Urinary bladder (tissue), 3 donors: ENCODE measurements at regions not wholly inside any gene's neighbourhood (a gene's known extent, or its start where the extent isn't known, plus 50 kb on each side); places are given as distances from the start of the nearest gene placed in this dataset.
A peak's percentile ranks its signal among the peaks of the same experiment; 100 is the strongest.

Experiments used
- DNase-seq: peaks from one replicate; pipeline ENCODE4 v3.0.0-alpha.2; 2015; ENCODE audit errors: extremely low spot score
- H3K27ac ChIP-seq: one replicate; pipeline ENCODE4 v1.5.1; 2013; ENCODE audit warnings: low read depth, mild to moderate bottlenecking, moderate library complexity
- H3K36me3 ChIP-seq: one replicate; pipeline ENCODE4 v1.6.1; 2013; ENCODE audit warnings: mild to moderate bottlenecking, moderate library complexity; ENCODE audit not compliant: insufficient read depth
- H3K4me1 ChIP-seq: one replicate; pipeline ENCODE4 v1.6.1; 2013; ENCODE audit warnings: mild to moderate bottlenecking, moderate library complexity; ENCODE audit not compliant: insufficient read depth
- H3K4me3 ChIP-seq: one replicate; pipeline ENCODE4 v1.5.1; 2013; ENCODE audit warnings: low read depth, low read length
- WGBS: extraction: QIAGEN DNeasy Blood & Tissue Kit; methylation state at CpG from one replicate; pipeline ENCODE4 v1.1.7; 2013; 5-methylcytosine and 5-hydroxymethylcytosine counted together
- donor health status: healthy with polysubstance abuse.
- donor health status: healthy.

DNA sequence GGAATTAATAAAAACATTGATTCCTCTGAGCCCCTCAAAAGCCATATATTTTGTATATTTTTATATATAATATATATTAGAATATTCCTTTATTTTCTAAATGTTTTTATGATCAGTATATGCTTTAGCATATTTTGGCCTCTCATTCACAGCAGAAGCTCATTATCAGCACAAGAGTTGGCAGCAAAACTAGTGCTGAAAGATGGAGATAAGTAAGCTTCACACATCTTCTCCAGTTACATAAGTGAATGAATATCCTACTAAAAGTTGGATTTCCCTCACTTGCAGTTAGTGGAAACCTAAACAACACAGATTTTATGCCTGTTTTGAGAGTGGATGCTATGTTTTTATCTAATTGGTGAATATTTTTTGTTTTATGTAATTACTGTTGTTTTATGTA, 1303.8 kb upstream of the ADGRB3 start:
- H3K36me3 ChIP-seq = no peaks in the 10 kb centered on the region
- H3K4me3 ChIP-seq = no peak overlapping the region
- peak; percentile 7 for DNase-seq
- no peak overlapping the region for H3K27ac ChIP-seq
- no peaks in the 10 kb centered on the region for H3K4me1 ChIP-seq

DNA sequence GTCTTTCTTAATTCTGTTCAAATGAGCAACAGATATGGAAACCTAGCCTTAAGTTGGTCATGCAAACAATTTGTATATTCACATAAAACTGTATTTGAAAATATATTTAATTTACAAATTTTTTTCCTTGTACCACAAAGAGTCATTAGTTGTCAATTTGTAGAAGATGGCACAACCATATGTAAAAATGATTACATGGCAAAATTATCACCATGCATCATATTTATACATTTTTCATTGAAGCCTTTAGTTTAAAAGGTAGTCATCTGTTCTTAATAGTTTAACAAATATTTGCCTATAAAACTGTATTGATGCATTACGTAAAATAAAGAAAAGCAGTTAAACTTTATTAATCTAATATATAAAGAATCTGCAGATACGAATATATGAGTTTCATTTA, 1306.8 kb upstream of the ADGRB3 start:
- 69% methylated on average over 2 of the region's 2 CpGs for WGBS
- H3K27ac ChIP-seq = no peak overlapping the region
- H3K36me3 ChIP-seq = no peaks in the 10 kb centered on the region
- no peak for DNase-seq
- H3K4me3 ChIP-seq = no peak overlapping the region
- H3K4me1 ChIP-seq = no peaks in the 10 kb centered on the region

DNA sequence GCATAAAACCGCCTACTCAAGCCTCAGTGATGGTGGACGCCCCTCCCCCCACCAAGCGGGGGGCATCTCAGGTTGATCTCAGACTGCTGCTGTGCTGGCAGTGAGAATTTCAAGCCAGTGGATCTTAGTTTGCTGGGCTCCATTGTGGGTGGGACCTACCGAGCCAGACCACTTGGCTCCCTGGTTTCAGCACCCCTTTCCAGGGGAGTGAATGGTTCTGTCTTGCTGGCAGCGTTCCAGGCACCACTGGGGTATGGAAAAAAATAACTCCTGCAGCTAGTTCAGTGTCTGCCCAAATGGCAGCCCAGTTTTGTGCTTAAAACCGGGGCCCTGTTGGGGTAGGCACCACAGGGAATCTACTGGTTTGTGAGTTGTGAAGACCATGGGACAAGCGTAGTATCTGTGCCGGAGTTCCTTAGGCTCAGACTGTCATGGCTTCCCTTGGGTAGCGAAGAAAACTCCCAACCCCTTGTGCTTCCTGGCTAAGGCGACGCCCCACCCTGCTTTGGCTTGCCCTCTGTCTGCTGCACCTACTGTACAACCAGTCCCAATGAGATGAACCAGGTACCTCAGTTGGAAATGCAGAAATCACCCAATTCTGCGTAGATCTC, 1334.5 kb upstream of the ADGRB3 start:
- no peaks in the 10 kb centered on the region for H3K4me1 ChIP-seq
- H3K27ac ChIP-seq = no peak overlapping the region
- 90% methylated on average over 12 of the region's 12 CpGs for WGBS
- no peak for DNase-seq
- H3K4me3 ChIP-seq = no peak overlapping the region
- no peaks in the 10 kb centered on the region for H3K36me3 ChIP-seq

DNA sequence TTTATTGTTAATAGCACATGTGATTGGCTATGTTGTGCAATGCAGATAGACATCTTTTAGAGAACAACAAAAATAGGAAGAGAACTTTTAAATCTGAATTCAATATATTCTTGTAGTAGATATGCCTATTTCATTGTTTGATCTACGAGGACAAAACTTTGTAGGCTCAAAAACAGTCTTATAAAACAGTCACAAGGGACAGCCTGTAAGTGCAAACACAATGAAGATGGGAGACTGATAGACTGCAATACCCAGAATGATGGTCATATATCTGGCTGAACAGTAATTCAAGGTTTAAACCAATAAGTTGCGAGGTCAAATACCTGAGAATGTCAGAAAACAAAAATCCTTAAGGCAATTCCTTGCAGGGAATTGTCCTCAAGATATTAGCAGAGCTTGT, 1342.9 kb upstream of the ADGRB3 start:
- H3K36me3 ChIP-seq = no peaks in the 10 kb centered on the region
- no peak overlapping the region for H3K4me3 ChIP-seq
- H3K4me1 ChIP-seq = no peaks in the 10 kb centered on the region
- no peak for DNase-seq
- H3K27ac ChIP-seq = no peak overlapping the region
- WGBS = 76% methylated on average over 2 of the region's 2 CpGs

DNA sequence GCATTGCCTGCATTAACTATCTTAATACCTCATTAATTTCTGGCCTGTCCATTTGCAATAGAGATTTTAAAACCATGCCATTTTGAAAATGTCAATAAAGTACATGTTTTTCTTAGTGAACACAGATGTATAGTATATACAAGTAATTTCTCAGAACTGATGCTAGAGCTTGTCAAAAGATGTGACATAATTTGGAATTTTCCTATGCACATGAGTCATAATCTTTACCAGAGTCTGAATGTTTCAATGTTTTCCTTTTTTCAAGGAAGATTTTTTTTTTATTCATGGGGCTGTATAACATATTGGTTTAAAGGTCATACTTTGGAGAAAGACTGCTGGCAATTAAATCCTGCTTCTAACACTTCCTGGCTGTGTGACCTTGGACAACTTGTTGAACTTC, 1347.5 kb upstream of the ADGRB3 start:
- Histone ChIP-seq H3K27ac (no peak overlapping the region), H3K36me3 (no peaks in the 10 kb centered on the region), H3K4me1 (no peaks in the 10 kb centered on the region), H3K4me3 (no peak overlapping the region)
- DNase-seq = no peak

DNA sequence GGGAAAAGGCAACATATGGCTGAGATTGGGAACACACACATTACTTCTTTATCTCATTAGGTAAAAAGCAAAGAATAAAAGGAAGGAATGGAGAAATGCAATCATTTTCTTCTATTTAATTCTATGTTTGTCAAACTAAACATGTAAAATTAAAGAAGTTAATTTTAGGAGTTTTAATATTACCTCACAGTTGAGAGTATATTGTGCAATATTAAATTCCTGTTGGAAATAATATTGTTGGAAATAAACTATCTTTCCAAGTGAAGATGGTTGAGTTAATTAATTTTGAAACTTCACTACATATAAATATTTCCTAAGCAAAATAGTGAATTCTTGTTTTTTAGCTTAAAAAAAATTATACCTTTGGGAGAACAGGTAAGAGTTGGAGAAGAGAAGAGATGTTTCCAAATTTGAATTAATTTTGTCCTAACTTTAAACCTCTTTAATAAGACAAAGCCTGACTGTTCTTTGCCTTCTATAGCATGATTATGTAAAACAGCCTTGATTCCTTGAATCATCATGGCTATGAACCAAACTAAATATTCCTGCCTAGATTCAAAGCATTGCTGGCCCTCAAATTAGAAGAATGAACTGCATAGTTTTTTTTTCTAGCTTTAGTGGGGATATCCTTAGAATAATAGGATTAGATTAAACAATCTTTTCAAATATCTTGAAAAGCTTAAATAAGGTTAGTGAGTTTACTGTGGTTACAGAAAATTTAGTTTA, 1349.1 kb upstream of the ADGRB3 start:
- no peak for DNase-seq
- H3K36me3 ChIP-seq = no peaks in the 10 kb centered on the region

DNA sequence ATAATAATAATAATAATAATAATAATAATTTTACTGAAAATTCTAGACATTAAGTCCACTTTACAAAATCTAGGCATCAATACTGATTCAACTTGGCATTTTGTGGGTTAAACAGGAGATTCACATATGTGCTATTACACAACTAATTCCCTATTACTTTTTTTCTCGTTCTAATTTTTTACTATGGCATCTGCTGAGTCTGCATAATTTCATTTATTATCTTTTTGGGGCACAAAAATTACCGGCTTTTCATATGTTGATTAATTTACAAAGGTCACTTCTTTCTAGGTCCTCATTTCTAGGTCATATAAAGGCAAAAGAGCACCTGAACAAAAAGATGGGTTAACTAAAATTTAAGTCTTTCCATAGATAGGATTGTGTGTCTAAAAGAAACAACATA, 1357.8 kb upstream of the ADGRB3 start:
- H3K4me1 ChIP-seq = no peaks in the 10 kb centered on the region
- DNase-seq = no peak
- H3K4me3 ChIP-seq = no peak overlapping the region
- no peak overlapping the region for H3K27ac ChIP-seq
- no peaks in the 10 kb centered on the region for H3K36me3 ChIP-seq
- 71% methylated on average over 2 of the region's 2 CpGs for WGBS

More for the DNA sequence above, 1349.1 kb upstream of the ADGRB3 start:
- no peak overlapping the region for H3K27ac ChIP-seq
- no peaks in the 10 kb centered on the region for H3K4me1 ChIP-seq
- no peak overlapping the region for H3K4me3 ChIP-seq

DNA sequence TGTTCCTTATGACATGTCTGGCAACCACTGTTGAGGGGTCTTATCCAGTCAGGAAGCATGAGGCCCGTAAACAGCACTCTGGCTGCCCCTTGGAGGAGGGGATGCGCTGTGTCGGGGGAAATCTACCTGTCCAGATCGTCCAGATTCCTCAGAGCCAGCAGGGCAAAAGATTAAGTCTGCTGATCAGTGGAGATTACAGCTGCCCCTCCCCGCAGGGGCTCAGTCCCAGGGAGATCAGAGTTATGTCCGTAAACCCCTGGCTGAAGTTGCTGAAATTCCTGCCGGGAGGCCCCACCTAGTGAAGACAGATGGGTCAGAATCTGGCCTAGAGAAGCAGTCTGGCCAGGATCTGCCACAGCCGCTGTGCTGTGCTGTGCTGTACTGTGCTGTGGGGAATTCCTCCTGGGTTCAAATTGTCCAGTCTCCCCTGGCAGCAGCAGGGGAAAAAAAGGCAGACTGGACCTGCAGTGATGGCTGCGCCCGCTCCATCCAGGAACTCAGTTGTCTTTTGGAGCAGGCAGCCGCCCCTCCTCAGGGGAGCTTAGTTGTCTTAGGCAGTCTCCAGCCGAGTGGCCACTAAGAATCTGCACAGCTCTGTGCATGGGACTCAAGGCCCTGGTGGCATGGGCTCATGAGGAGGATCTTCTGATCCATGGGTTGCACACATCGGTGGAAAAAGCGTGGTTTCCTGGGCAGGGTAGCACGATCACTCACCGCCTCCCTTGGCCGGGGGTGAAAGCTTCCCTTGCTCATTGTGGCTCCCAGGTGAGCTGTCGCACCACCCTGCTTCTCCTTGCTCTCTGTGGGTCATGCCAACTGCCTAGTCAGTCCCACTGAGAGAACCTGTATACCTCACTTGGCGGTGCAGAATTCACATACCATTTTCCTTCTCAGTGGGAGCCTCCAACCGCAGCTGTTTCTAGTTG, 1368.8 kb upstream of the ADGRB3 start:
- Histone ChIP-seq H3K27ac (no peak overlapping the region), H3K4me1 (no peaks in the 10 kb centered on the region), H3K36me3 (no peaks in the 10 kb centered on the region), H3K4me3 (no peak overlapping the region)
- 82% methylated on average over 20 of the region's 20 CpGs for WGBS
- no peak for DNase-seq

DNA sequence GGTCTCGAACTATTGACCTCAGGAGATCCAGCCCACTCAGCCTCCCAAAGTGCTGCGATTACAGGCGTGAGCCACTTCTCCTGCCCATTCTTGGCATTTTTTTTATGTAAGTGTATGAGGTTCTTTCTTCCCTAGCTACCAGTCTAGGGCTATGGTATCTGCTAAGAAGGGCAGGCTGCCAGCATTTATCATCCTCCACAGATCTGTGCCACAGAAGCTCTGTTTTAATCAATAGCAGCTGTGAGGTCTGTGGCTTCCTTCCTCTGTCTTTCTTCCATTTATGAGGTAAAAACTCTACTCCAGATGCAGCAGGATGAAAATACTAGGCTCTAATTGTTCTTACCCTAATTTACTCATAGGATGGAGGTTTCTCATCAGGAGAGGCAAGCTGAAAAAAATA, 1382.4 kb upstream of the ADGRB3 start:
- no peak for DNase-seq
- no peaks in the 10 kb centered on the region for H3K36me3 ChIP-seq
- H3K4me1 ChIP-seq = no peaks in the 10 kb centered on the region
- no peak overlapping the region for H3K4me3 ChIP-seq
- no peak overlapping the region for H3K27ac ChIP-seq
- 73% methylated on average over 3 of the region's 3 CpGs for WGBS

DNA sequence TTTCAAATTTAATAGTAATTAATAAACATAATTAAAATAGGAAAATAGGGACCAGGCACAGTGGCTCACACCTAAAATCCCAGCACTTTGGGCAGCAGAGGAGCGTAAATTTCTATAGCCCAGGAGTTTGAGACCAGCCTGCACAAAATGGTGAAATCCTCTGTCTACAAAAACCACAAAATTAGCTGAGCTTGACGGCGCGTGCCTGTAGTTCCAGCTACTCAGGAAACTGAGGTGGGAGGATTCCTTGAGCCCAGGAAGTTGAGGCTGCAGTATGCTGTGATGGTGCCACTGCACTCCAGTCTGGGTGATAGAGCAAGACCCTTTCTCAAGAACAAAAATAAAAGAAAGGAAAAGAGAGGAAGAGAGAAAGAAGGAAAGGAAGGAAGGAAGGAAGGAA, 1387.0 kb upstream of the ADGRB3 start:
- Histone ChIP-seq H3K27ac (no peak overlapping the region), H3K36me3 (no peaks in the 10 kb centered on the region), H3K4me1 (no peaks in the 10 kb centered on the region), H3K4me3 (no peak overlapping the region)
- 87% methylated on average over 4 of the region's 4 CpGs for WGBS
- DNase-seq = no peak

DNA sequence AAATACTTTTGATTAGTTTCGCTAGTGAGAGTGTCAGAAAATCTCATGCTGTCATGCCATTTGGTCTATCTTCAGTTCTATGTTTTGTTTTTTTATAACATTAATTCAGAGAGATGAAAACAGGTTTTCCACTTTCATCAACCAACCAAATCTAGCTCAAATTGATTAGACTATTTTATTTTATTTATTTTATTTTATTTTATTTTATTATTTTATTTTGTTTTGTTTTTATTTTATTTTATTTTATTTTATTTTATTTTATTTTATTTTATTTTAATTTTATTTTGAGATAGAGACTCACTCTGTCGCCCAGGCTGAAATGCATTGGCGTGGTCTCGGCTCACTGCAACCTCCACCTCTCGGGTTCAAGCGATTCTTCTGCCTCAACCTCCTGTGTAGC, 1391.0 kb upstream of the ADGRB3 start:
- 97% methylated on average over 6 of the region's 6 CpGs for WGBS
- no peaks in the 10 kb centered on the region for H3K36me3 ChIP-seq
- no peak for DNase-seq
- no peak overlapping the region for H3K27ac ChIP-seq
- no peaks in the 10 kb centered on the region for H3K4me1 ChIP-seq
- no peak overlapping the region for H3K4me3 ChIP-seq

DNA sequence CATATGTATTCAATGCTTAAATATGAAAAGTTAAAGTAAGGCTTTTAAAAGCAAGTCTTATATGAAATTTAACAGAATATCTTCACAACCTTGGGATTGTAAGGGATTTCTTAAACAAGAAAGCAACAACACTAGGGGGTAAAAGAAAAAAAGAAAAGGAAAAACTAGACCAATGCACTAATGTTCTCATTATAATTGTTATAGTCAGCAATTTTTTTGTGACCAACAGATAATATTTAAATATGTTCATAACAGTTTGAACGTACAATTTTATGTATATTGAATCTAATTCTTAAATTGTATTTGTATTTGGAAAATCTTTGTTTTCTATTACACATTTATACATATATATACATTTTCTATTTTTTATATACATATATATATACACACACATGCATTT, 1397.8 kb upstream of the ADGRB3 start:
- 82% methylated on average over 1 of the region's 1 CpG for WGBS
- Histone ChIP-seq H3K4me3 (no peak overlapping the region), H3K36me3 (no peaks in the 10 kb centered on the region), H3K27ac (no peak overlapping the region), H3K4me1 (no peaks in the 10 kb centered on the region)
- no peak for DNase-seq

DNA sequence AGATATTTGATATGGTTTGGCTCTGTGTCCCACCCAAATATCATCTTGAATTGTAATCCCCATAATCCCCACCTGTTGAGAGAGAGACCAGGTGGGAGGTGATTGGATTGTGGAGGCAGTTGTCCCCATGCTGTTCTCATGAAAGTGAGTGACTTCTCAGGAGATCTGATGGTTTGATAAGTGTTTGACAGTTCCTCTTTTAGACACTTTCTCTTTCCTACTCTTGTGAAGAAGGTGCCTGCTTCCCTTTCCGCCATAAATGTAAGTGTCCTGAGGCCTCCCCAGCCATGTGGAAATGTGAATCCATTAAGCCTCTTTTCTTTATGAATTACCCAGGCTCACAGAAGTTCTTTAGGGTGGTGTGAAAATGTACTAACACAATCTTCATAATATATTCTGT, 1404.0 kb upstream of the ADGRB3 start:
- no peak for DNase-seq
- no peak overlapping the region for H3K27ac ChIP-seq
- WGBS = 89% methylated on average over 1 of the region's 1 CpG
- H3K36me3 ChIP-seq = no peaks in the 10 kb centered on the region
- no peak overlapping the region for H3K4me3 ChIP-seq
- H3K4me1 ChIP-seq = no peaks in the 10 kb centered on the region

DNA sequence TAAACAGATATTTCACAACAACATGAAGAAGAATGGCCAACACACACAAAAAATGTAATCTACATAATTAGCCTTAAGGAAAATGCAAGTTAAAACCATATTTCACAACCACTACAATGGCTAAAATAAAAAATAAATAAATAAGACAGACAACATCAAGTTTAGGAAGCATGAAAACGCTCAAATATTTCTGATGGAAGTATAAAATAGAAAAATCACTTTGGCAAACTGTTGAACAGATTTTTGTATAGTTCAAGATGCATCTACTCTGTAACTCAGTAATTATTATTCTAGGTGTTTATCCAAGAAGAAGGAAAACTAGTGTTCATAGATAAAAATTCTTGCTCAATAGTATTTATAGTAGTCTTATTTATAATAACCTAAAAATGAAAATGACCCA, 1410.1 kb upstream of the ADGRB3 start:
- H3K4me1 ChIP-seq = no peaks in the 10 kb centered on the region
- DNase-seq = no peak
- H3K36me3 ChIP-seq = no peaks in the 10 kb centered on the region
- H3K4me3 ChIP-seq = no peak overlapping the region
- WGBS = 77% methylated on average over 1 of the region's 1 CpG
- no peak overlapping the region for H3K27ac ChIP-seq
